ENCODE measurements at regions not wholly inside any gene's neighbourhood (a gene's known extent, or its start where the extent isn't known, plus 50 kb on each side); places are given as distances from the start of the nearest gene placed in this dataset.

DNA sequence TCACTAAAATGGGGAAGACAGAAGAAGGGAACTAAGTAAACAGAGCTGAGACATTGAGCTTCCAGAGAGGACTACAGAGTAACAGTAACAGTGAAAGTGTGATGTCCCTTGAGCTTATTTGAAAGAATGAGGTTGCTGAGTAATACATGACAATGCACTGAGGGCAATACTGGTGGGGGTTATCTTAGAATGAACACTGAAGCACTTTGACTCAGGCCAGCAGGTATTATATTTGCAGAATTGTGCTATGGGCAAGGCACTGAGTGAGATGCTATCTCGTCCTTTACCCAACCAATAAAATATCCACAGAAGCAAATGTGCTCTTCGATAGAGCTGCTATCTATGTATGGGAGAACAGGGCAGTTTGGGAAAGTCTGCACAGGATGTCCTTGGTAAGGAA is 133.2 kb downstream of the DISP1 start:
- DNase-seq (ENCODE audit: low read depth, low spot score): no peak
- TF ChIP-seq, protein P1, sequence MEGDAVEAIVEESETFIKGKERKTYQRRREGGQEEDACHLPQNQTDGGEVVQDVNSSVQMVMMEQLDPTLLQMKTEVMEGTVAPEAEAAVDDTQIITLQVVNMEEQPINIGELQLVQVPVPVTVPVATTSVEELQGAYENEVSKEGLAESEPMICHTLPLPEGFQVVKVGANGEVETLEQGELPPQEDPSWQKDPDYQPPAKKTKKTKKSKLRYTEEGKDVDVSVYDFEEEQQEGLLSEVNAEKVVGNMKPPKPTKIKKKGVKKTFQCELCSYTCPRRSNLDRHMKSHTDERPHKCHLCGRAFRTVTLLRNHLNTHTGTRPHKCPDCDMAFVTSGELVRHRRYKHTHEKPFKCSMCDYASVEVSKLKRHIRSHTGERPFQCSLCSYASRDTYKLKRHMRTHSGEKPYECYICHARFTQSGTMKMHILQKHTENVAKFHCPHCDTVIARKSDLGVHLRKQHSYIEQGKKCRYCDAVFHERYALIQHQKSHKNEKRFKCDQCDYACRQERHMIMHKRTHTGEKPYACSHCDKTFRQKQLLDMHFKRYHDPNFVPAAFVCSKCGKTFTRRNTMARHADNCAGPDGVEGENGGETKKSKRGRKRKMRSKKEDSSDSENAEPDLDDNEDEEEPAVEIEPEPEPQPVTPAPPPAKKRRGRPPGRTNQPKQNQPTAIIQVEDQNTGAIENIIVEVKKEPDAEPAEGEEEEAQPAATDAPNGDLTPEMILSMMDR (optimal IDR thresholded peaks at IDR 0.05 in 1 of 3, IDR thresholded peaks at IDR 0.05 in 1 of 3, conservative IDR thresholded peaks at IDR 0.05 in 1 of 3; ENCODE audit: extremely low read depth in 1 of 3, insufficient read depth in 2 of 3, low read length in 3 of 3): no peak
- no peak for TF ChIP-seq EZH2 (IDR thresholded peaks at IDR 0.05; ENCODE audit: low read length)
- Histone ChIP-seq H2AFZ (ENCODE audit: control insufficient read depth, low read length) (no peak overlapping the region), H3K9me1 (ENCODE audit: control insufficient read depth, extremely low read depth, insufficient read depth, low read length) (no peaks in the 10 kb centered on the region), H3K79me2 (ENCODE audit: control insufficient read depth, insufficient read depth, low read length) (no peaks in the 10 kb centered on the region), H3K4me1 (ENCODE audit: control insufficient read depth, extremely low read depth, insufficient read depth, low read length) (no peaks in the 10 kb centered on the region), H3K27ac (ENCODE audit: control insufficient read depth, insufficient read depth, low read length) (no peak overlapping the region), H3K36me3 (ENCODE audit: control insufficient read depth in 2 of 2, extremely low read depth in 1 of 2, insufficient read depth in 2 of 2, low read length in 2 of 2) (no peaks in the 10 kb centered on the region), H3K4me2 (ENCODE audit: control insufficient read depth, extremely low read depth, insufficient read depth, low read depth, low read length) (no peak overlapping the region), H3K4me3 (ENCODE audit: control insufficient read depth in 2 of 3, extremely low read depth in 1 of 3, insufficient read depth in 2 of 3, low read depth in 1 of 3, low read length in 3 of 3) (no peak overlapping the region), H3K9ac (ENCODE audit: control insufficient read depth, extremely low read depth, insufficient read depth, low read length) (no peak overlapping the region), H3K27me3 (ENCODE audit: control insufficient read depth, extremely low read depth, insufficient read depth, low read length) (no peaks in the 10 kb centered on the region), H3K9me3 (ENCODE audit: control insufficient read depth, low read depth, low read length) (no peaks in the 10 kb centered on the region), H4K20me1 (ENCODE audit: control insufficient read depth, extremely low read depth, insufficient read depth, low read length) (no peaks in the 10 kb centered on the region)
- dilution Hi-C loops (cut with MboI; ENCODE audit: extremely low pct_ligation_motif_present, low sequenced_read_pairs): no loop called here
- FAIRE-seq: no peak

DNA sequence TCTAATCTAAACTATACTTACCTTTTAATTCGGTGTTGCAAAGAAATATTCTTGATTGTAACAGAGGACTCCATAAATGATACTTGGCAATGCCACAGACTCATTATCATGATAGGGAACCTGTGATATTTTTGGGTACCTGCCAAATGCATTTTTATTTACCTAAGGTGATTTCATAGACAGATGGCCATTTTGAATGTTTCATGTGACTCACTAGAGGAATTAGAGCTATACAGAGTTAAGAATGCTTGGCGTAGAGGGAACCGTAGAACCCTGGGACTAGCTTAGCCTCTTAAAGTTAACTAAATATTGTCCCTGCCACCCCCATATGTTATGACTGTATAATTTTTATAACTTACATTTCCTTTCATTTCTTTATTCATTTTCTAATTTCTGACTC is 136.1 kb downstream of the DISP1 start:
- Histone ChIP-seq H3K27me3 (ENCODE audit: control insufficient read depth, extremely low read depth, insufficient read depth, low read length) (no peaks in the 10 kb centered on the region), H2AFZ (ENCODE audit: control insufficient read depth, low read length) (no peak overlapping the region), H3K9me3 (ENCODE audit: control insufficient read depth, low read depth, low read length) (no peaks in the 10 kb centered on the region), H3K36me3 (ENCODE audit: control insufficient read depth in 2 of 2, extremely low read depth in 1 of 2, insufficient read depth in 2 of 2, low read length in 2 of 2) (no peaks in the 10 kb centered on the region), H4K20me1 (ENCODE audit: control insufficient read depth, extremely low read depth, insufficient read depth, low read length) (no peaks in the 10 kb centered on the region), H3K79me2 (ENCODE audit: control insufficient read depth, insufficient read depth, low read length) (no peaks in the 10 kb centered on the region), H3K27ac (ENCODE audit: control insufficient read depth, insufficient read depth, low read length) (no peak overlapping the region), H3K9ac (ENCODE audit: control insufficient read depth, extremely low read depth, insufficient read depth, low read length) (no peak overlapping the region), H3K4me2 (ENCODE audit: control insufficient read depth, extremely low read depth, insufficient read depth, low read depth, low read length) (no peak overlapping the region), H3K4me1 (ENCODE audit: control insufficient read depth, extremely low read depth, insufficient read depth, low read length) (no peaks in the 10 kb centered on the region), H3K4me3 (ENCODE audit: control insufficient read depth in 2 of 3, extremely low read depth in 1 of 3, insufficient read depth in 2 of 3, low read depth in 1 of 3, low read length in 3 of 3) (no peak overlapping the region), H3K9me1 (ENCODE audit: control insufficient read depth, extremely low read depth, insufficient read depth, low read length) (no peaks in the 10 kb centered on the region)
- dilution Hi-C loops (cut with MboI; ENCODE audit: extremely low pct_ligation_motif_present, low sequenced_read_pairs): no loop called here
- no peak for TF ChIP-seq EZH2 (IDR thresholded peaks at IDR 0.05; ENCODE audit: low read length)
- TF ChIP-seq, protein P1 (optimal IDR thresholded peaks at IDR 0.05 in 1 of 3, IDR thresholded peaks at IDR 0.05 in 1 of 3, conservative IDR thresholded peaks at IDR 0.05 in 1 of 3; ENCODE audit: extremely low read depth in 1 of 3, insufficient read depth in 2 of 3, low read length in 3 of 3): no peak
- DNase-seq (ENCODE audit: low read depth, low spot score) (no peak), FAIRE-seq (no peak)

All from keratinocyte (primary cell).